ENCODE measurements at regions not wholly inside any gene's neighbourhood (a gene's known extent, or its start where the extent isn't known, plus 50 kb on each side); places are given as distances from the start of the nearest gene placed in this dataset.

DNA sequence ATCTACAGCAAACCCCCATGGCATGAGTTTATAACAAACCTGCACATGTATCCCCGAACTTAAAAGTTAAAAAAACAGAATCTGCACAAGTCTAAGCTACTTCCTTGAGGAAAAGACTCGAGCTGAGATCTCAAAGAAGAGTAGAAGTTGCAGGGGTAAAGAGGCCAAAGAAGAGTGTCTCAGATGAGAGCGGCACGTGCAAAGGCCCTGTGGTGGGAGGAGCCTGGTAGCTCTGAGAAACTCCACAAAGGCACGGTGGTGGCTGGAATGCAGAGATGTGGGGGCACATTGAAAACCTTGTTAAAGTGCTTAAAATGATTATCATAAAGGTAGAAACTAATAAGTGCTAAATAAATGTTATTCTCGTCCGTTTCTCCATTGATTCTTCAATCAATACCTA, 103.2 kb upstream of the GRK3 start:
- TF ChIP-seq, protein P1, sequence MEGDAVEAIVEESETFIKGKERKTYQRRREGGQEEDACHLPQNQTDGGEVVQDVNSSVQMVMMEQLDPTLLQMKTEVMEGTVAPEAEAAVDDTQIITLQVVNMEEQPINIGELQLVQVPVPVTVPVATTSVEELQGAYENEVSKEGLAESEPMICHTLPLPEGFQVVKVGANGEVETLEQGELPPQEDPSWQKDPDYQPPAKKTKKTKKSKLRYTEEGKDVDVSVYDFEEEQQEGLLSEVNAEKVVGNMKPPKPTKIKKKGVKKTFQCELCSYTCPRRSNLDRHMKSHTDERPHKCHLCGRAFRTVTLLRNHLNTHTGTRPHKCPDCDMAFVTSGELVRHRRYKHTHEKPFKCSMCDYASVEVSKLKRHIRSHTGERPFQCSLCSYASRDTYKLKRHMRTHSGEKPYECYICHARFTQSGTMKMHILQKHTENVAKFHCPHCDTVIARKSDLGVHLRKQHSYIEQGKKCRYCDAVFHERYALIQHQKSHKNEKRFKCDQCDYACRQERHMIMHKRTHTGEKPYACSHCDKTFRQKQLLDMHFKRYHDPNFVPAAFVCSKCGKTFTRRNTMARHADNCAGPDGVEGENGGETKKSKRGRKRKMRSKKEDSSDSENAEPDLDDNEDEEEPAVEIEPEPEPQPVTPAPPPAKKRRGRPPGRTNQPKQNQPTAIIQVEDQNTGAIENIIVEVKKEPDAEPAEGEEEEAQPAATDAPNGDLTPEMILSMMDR (IDR thresholded peaks at IDR 0.05; ENCODE audit: low read depth, low read length): no peak
- TF ChIP-seq POLR2A (IDR thresholded peaks at IDR 0.05; ENCODE audit: extremely low read depth, insufficient read length): no peak
- TF ChIP-seq, protein P2, sequence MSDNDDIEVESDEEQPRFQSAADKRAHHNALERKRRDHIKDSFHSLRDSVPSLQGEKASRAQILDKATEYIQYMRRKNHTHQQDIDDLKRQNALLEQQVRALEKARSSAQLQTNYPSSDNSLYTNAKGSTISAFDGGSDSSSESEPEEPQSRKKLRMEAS (IDR thresholded peaks at IDR 0.05; ENCODE audit: low read depth, low read length): no peak
